IMR-90 (cell line): ENCODE measurements at regions not wholly inside any gene's neighbourhood (a gene's known extent, or its start where the extent isn't known, plus 50 kb on each side); places are given as distances from the start of the nearest gene placed in this dataset.
A peak's percentile ranks its signal among the peaks of the same experiment; 100 is the strongest.
"Not testable (repeated sequence)": the region's sequence is repeated elsewhere in the genome, so short reads cannot be mapped to it uniquely, and the experiment has no call there.

Experiments used
- ATAC-seq: fragments of 200-7000 bp; cut with Tn5 transposase; 2 replicates; pipeline ENCODE4 v1.9.1; 2020; ENCODE audit warnings: low read depth, mild to moderate bottlenecking, moderate library complexity
- BruUV-seq: library from RNA; stranded (reverse); fragments of 400-500 nt; replicated peaks from 2 replicates; lab custom pipeline; 2021; lab: Mats Ljungman, UMichigan
- CTCF ChIA-PET: fragments of 300-600 bp; formaldehyde crosslinking; extraction: SDS; loops from one replicate; lab custom pipeline; 2021; ENCODE audit warnings: antibody characterized with exemption; lab: Yijun Ruan, JAX
- POLR2A ChIA-PET: fragments of 300-600 bp; sonication (Branson Sonifier 250); formaldehyde crosslinking; loops from one replicate; lab custom pipeline; 2022; ENCODE audit warnings: antibody characterized with exemption; ENCODE audit not compliant: unreplicated experiment; lab: Charles Lee
- DNase-seq: peaks from one replicate; pipeline ENCODE4 v3.0.0; 2013
- H2AFZ ChIP-seq: replicated peaks from 2 replicates; pipeline ENCODE3; 2013; ENCODE audit warnings: low read length, mild to moderate bottlenecking; ENCODE audit not compliant: poor library complexity
- H2AK5ac ChIP-seq: 2 replicates; pipeline ENCODE4 v1.6.1; 2013; ENCODE audit warnings: low read depth, low read length, inconsistent platforms
- H2AK9ac ChIP-seq: replicated peaks from 2 replicates; pipeline ENCODE3; 2013; ENCODE audit warnings: mild to moderate bottlenecking, low read depth, low read length, moderate library complexity; ENCODE audit not compliant: poor library complexity
- H2BK120ac ChIP-seq: 2 replicates; pipeline ENCODE4 v1.6.1; 2013; ENCODE audit warnings: low read depth, low read length, inconsistent platforms
- H2BK15ac ChIP-seq: 3 replicates; pipeline ENCODE4 v1.6.1; 2013; ENCODE audit warnings: low read depth, low read length, inconsistent platforms
- H2BK20ac ChIP-seq: 2 replicates; pipeline ENCODE4 v1.6.1; 2013; ENCODE audit warnings: low read depth, mild to moderate bottlenecking, inconsistent platforms, low read length, moderate library complexity
- H2BK5ac ChIP-seq: 2 replicates; pipeline ENCODE4 v1.6.1; 2013; ENCODE audit warnings: mild to moderate bottlenecking, low read depth, low read length, inconsistent platforms; ENCODE audit not compliant: poor library complexity, severe bottlenecking
- H3K14ac ChIP-seq: replicated peaks from 2 replicates; pipeline ENCODE4 v1.6.1; 2013; ENCODE audit warnings: low read depth, low read length, inconsistent platforms
- H3K18ac ChIP-seq: 2 replicates; pipeline ENCODE4 v1.6.1; 2013; ENCODE audit warnings: low read depth, low read length, control low read depth
- H3K23ac ChIP-seq: 2 replicates; pipeline ENCODE4 v1.6.1; 2013; ENCODE audit warnings: low read depth, low read length, inconsistent platforms
- H3K27ac ChIP-seq: 2 replicates; pipeline ENCODE4 v1.5.1; 2013; ENCODE audit warnings: mild to moderate bottlenecking, control low read depth, low read length; ENCODE audit not compliant: insufficient read depth
- H3K27me3 ChIP-seq: 2 replicates; pipeline ENCODE4 v1.6.1; 2013; ENCODE audit warnings: low read length; ENCODE audit not compliant: control insufficient read depth, insufficient read depth
- H3K36me3 ChIP-seq: 2 replicates; pipeline ENCODE4 v1.6.1; 2013; ENCODE audit warnings: low read length, mixed read lengths; ENCODE audit not compliant: control insufficient read depth, insufficient read depth
- H3K4ac ChIP-seq: 2 replicates; pipeline ENCODE4 v1.6.1; 2013; ENCODE audit warnings: low read depth, low read length, inconsistent platforms
- H3K4me1 ChIP-seq: 2 replicates; pipeline ENCODE4 v1.6.1; 2013; ENCODE audit warnings: low read length, mixed read lengths; ENCODE audit not compliant: control insufficient read depth, insufficient read depth
- H3K4me2 ChIP-seq: 2 replicates; pipeline ENCODE4 v1.6.1; 2013; ENCODE audit warnings: low read depth, mild to moderate bottlenecking, control low read depth, low read length, moderate library complexity
- H3K4me3 ChIP-seq: 2 replicates; pipeline ENCODE4 v1.5.1; 2013; ENCODE audit warnings: low read depth, mild to moderate bottlenecking, control low read depth, low read length, moderate library complexity; ENCODE audit not compliant: insufficient read depth
- H3K56ac ChIP-seq: 2 replicates; pipeline ENCODE4 v1.6.1; 2013; ENCODE audit warnings: low read length, inconsistent platforms; ENCODE audit not compliant: insufficient read depth; ENCODE audit errors: extremely low read depth
- H3K79me1 ChIP-seq, 2 experiments: 2 replicates each; pipeline ENCODE4 v1.6.1; 2013; ENCODE audit warnings: low read length in 2 of 2, inconsistent platforms in 1 of 2, low read depth in 1 of 2
- H3K9ac ChIP-seq: 2 replicates; pipeline ENCODE4 v1.6.1; 2013; ENCODE audit warnings: low read depth, low read length, control low read depth
- H3K9me1 ChIP-seq: 2 replicates; pipeline ENCODE4 v1.6.1; 2013; ENCODE audit warnings: low read length, inconsistent platforms; ENCODE audit not compliant: insufficient read depth
- H3K9me3 ChIP-seq: 2 replicates; pipeline ENCODE4 v1.6.1; 2013; ENCODE audit warnings: low read length; ENCODE audit not compliant: control insufficient read depth, insufficient read depth
- H4K20me1 ChIP-seq: 2 replicates; pipeline ENCODE4 v1.6.1; 2013; ENCODE audit warnings: low read length, inconsistent platforms; ENCODE audit not compliant: insufficient read depth
- H4K5ac ChIP-seq: 2 replicates; pipeline ENCODE4 v1.6.1; 2013; ENCODE audit warnings: mild to moderate bottlenecking, low read depth, low read length, control low read depth
- H4K8ac ChIP-seq, 2 experiments: 2 replicates each; pipeline ENCODE4 v1.6.1; 2013; ENCODE audit warnings: low read depth in 2 of 2, low read length in 2 of 2, control low read depth in 1 of 2, inconsistent platforms in 1 of 2
- H4K91ac ChIP-seq: 2 replicates; pipeline ENCODE4 v1.6.1; 2013; ENCODE audit warnings: low read depth, low read length, inconsistent platforms; ENCODE audit not compliant: insufficient read depth
- WGBS, 2 experiments: methylation state at CpG; one replicate each; pipeline versions ENCODE4 v1.1.5 to v1.1.7; 2013; ENCODE audit warnings: missing lambda C conversion rate in 2 of 2; ENCODE audit not compliant: insufficient read length in 1 of 2; ENCODE audit errors: extremely low coverage in 2 of 2; 5-methylcytosine and 5-hydroxymethylcytosine counted together
- dilution Hi-C: fragments of 300-500 bp; cut with HindIII; formaldehyde crosslinking; loops from one replicate; pipeline ENCODE4 v1.14.3; 2018; ENCODE audit warnings: low sequenced_read_pairs; ENCODE audit not compliant: unreplicated experiment
- in situ Hi-C: fragments of 300-500 bp; cut with MboI; formaldehyde crosslinking; loops from 3 replicates; pipeline ENCODE4 v1.14.3; 2019; ENCODE audit warnings: low sequenced_read_pairs, inconsistent platforms, mixed read lengths
- intact Hi-C: fragments of 100-400 bp; cut with micrococcal nuclease; formaldehyde crosslinking; loops from 2 replicates; pipeline ENCODE4 v1.10.0; 2022

- POLR2A ChIA-PET, H4K91ac ChIP-seq, H2AFZ ChIP-seq, H3K27me3 ChIP-seq, H4K8ac ChIP-seq, H4K5ac ChIP-seq, H3K4ac ChIP-seq, H3K14ac ChIP-seq, ATAC-seq, H3K23ac ChIP-seq, H3K9me1 ChIP-seq, H3K18ac ChIP-seq, H2BK20ac ChIP-seq, H3K4me1 ChIP-seq, H3K36me3 ChIP-seq, H2AK5ac ChIP-seq, H3K4me3 ChIP-seq, H3K27ac ChIP-seq, in situ Hi-C loops, H2BK15ac ChIP-seq, intact Hi-C loops, DNase-seq, CTCF ChIA-PET, H4K20me1 ChIP-seq, H2BK5ac ChIP-seq, H3K56ac ChIP-seq, H3K9ac ChIP-seq, H3K4me2 ChIP-seq, BruUV-seq, H3K79me1 ChIP-seq, H2AK9ac ChIP-seq, dilution Hi-C loops, H2BK120ac ChIP-seq, H3K9me3 ChIP-seq: not testable (repeated sequence)
- WGBS, 2 experiments = no CpG with 5 or more reads among the region's 2 CpGs
Observed at GRCh38 chr7:75269159-75269558, 126.3 kb upstream of the TRIM73 start.

GRCh38 chr7:75274114-75274513, 121.3 kb upstream of the TRIM73 start:
- dilution Hi-C loops, H2BK120ac ChIP-seq, H3K23ac ChIP-seq, H3K4ac ChIP-seq, H3K14ac ChIP-seq, H3K9me3 ChIP-seq, in situ Hi-C loops, CTCF ChIA-PET, H3K4me1 ChIP-seq, ATAC-seq, H3K27me3 ChIP-seq, H3K9me1 ChIP-seq, H3K27ac ChIP-seq, H2AK5ac ChIP-seq, POLR2A ChIA-PET, H3K18ac ChIP-seq, H2BK20ac ChIP-seq, H3K9ac ChIP-seq, intact Hi-C loops, H2AFZ ChIP-seq, H2BK5ac ChIP-seq, H3K4me3 ChIP-seq, H2AK9ac ChIP-seq, H2BK15ac ChIP-seq, H4K20me1 ChIP-seq, H4K8ac ChIP-seq, H4K91ac ChIP-seq, H3K36me3 ChIP-seq, H3K56ac ChIP-seq, H3K79me1 ChIP-seq, H3K4me2 ChIP-seq, DNase-seq, H4K5ac ChIP-seq: not testable (repeated sequence)
- WGBS, 2 experiments = no CpG with 5 or more reads among the region's 1 CpG
- BruUV-seq = TSS peak; percentile 41
